ENCODE measurements at regions not wholly inside any gene's neighbourhood (a gene's known extent, or its start where the extent isn't known, plus 50 kb on each side); places are given as distances from the start of the nearest gene placed in this dataset.

DNA sequence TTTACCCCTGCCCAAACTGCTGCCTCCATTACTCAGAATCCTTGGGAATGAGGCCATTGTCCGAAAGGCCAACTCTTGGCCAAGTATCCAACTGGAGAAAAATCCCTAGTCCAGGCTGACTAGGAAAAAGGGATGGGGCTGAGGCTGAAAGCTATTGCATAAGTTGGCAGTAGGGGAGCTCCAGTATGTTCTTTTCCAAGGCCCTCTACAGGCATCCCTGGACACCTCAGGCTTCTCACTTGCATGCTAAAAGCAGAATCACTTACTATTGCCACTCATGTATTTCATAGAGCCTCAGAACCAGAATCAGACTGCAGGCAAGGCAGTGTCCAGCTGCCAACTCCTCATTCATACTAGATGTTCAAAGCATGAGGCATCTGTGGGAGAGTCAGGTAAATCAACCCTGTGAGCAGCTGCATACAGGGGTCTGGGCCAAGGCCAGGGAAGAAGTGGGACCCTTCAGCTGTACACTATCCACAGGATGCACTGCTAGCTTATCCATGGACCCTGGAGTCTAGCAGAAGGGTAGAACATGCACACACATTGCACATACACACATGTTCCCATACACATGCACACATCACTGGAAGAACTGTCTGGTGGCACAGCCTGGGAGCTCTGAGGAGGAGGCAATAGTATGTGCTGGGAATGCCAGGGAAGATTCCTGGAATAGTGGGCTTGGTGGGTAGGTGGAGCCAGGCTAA lies 195.3 kb downstream of the C1orf94 start:
- TF ChIP-seq SPI1 (IDR thresholded peaks at IDR 0.05; ENCODE audit: low read depth, low read length) (no peak), POLR2A (IDR thresholded peaks at IDR 0.05; ENCODE audit: low read depth, low read length) (no peak)
- no peak for FAIRE-seq
- DNase-seq (ENCODE audit: insufficient read length, low spot score) = no peak

DNA sequence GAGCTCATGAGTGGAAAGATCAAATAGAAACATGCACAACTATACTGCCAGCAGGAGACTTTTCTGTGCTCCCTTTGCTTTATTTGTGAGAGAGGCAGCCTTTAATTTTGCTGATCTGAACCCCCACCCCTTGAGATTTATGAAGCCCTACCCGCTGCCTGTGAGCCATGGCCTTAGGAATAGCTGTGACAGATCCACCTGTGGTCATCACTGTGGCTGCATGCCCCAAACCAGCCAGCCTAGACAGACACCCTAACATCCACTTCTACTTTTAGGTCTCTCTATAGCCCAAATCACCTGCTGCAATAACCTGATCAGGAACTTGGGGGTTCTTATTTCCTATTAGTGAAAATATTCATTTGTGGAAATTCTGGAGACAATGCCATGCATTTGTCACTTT lies 196.2 kb downstream of the C1orf94 start:
- TF ChIP-seq SPI1 (IDR thresholded peaks at IDR 0.05; ENCODE audit: low read depth, low read length) (no peak), POU2F2 (IDR thresholded peaks at IDR 0.05; ENCODE audit: low read depth, low read length) (no peak), PAX5 (IDR thresholded peaks at IDR 0.05; ENCODE audit: insufficient read depth, low read length, severe bottlenecking) (no peak), POLR2A (IDR thresholded peaks at IDR 0.05; ENCODE audit: low read depth, low read length) (no peak), POLR2AphosphoS5 (IDR thresholded peaks at IDR 0.05; ENCODE audit: low read depth, low read length) (no peak), TAF1 (IDR thresholded peaks at IDR 0.05; ENCODE audit: low read depth, low read length) (no peak)
- DNase-seq (ENCODE audit: insufficient read length, low spot score) (no peak), FAIRE-seq (no peak)

DNA sequence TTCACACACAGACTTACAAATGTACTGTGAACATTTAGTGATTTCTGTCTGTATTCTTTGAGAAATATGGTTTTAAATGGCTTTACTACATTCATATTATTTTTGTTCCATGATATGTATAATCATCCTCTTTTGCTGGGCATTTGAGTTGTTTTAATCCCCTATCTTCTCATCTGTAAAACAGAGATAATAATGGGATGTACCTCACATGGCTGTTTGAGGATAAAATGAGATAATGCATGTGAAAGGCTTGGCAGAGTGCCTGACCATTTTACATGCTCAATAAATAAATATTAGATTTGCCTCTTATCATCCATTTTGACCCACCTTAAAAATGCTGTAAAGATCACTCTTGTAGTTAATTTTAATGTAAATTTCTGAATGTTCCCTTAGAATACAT lies 197.2 kb downstream of the C1orf94 start:
- no peak for TF ChIP-seq PAX5 (IDR thresholded peaks at IDR 0.05; ENCODE audit: insufficient read depth, low read length, severe bottlenecking)
- no peak for TF ChIP-seq SPI1 (IDR thresholded peaks at IDR 0.05; ENCODE audit: low read depth, low read length)
- no peak for TF ChIP-seq POLR2AphosphoS5 (IDR thresholded peaks at IDR 0.05; ENCODE audit: low read depth, low read length)
- TF ChIP-seq TAF1 (IDR thresholded peaks at IDR 0.05; ENCODE audit: low read depth, low read length) = no peak
- no peak for TF ChIP-seq POU2F2 (IDR thresholded peaks at IDR 0.05; ENCODE audit: low read depth, low read length)
- no peak for TF ChIP-seq POLR2A (IDR thresholded peaks at IDR 0.05; ENCODE audit: low read depth, low read length)
- no peak for DNase-seq (ENCODE audit: insufficient read length, low spot score)
- no peak for FAIRE-seq

DNA sequence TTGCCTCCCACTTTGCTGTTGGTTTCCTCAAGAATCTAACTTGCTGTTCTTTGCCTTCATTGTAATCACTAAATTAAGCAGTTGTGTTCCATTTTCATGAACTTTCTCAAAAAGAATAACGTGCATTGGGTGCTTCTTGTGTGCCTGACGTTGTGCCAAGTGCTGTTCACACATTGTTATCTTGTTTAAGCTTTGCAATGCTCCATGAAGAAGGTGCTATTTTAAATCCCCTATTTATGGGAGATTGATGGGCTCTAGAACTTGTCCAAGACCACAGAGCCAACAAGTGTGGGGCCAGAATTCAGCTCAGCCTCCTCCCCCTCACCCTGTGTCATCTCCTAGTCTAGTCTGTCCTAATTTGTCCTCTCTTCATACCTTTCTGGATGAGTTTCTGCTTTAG lies 199.8 kb downstream of the C1orf94 start:
- DNase-seq (ENCODE audit: insufficient read length, low spot score) (no peak), FAIRE-seq (no peak)
- TF ChIP-seq TAF1 (IDR thresholded peaks at IDR 0.05; ENCODE audit: low read depth, low read length) (no peak), POU2F2 (IDR thresholded peaks at IDR 0.05; ENCODE audit: low read depth, low read length) (no peak), PAX5 (IDR thresholded peaks at IDR 0.05; ENCODE audit: insufficient read depth, low read length, severe bottlenecking) (no peak), SPI1 (IDR thresholded peaks at IDR 0.05; ENCODE audit: low read depth, low read length) (no peak), POLR2A (IDR thresholded peaks at IDR 0.05; ENCODE audit: low read depth, low read length) (no peak), POLR2AphosphoS5 (IDR thresholded peaks at IDR 0.05; ENCODE audit: low read depth, low read length) (no peak)

DNA sequence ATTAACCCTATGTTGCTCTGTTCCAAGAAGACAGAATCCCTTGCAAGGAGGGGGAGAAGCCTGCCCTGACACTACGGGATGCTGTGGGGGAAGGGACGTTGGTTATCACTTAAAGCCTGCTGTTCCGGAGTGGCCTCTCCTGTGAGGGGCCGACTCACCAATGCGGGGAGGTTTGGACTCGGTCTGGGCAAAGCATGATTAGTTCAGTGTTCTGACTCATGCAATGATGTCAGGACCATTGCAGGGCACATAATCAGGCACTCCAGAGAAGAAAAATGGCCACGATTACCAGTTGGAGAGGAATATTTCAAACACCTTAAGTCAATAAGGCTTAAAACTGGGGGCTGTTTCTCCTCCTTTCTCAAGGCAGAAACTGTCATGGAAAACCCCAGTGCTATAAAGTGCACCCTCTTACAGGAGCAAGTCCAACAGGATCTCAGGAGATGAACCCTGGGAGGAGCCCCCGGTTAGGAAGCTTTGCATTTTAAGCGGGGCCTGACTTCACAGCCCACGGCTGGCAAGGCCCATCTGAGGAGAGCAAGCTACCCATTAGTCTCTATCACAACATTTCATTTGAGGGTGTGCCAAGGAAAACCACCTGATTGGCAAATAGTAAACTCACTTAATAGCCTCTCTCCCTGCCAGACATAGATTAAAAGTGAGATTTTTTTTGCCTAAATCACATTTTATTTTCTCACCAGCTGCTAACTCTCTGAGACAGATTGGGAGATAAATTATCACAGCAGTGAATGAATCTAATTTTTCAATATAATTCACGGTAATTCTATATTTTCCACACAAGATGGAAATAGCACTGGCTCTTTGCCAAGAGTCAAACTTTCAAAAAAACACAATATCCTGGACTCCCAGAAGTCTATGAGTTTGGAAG lies 202.5 kb downstream of the C1orf94 start:
- TF ChIP-seq SPI1 (IDR thresholded peaks at IDR 0.05; ENCODE audit: low read depth, low read length) (no peak), POLR2A (IDR thresholded peaks at IDR 0.05; ENCODE audit: low read depth, low read length) (no peak), POU2F2 (IDR thresholded peaks at IDR 0.05; ENCODE audit: low read depth, low read length) (no peak), POLR2AphosphoS5 (IDR thresholded peaks at IDR 0.05; ENCODE audit: low read depth, low read length) (no peak), TAF1 (IDR thresholded peaks at IDR 0.05; ENCODE audit: low read depth, low read length) (no peak), PAX5 (IDR thresholded peaks at IDR 0.05; ENCODE audit: insufficient read depth, low read length, severe bottlenecking) (no peak)
- no peak for DNase-seq (ENCODE audit: insufficient read length, low spot score)
- FAIRE-seq = no peak

DNA sequence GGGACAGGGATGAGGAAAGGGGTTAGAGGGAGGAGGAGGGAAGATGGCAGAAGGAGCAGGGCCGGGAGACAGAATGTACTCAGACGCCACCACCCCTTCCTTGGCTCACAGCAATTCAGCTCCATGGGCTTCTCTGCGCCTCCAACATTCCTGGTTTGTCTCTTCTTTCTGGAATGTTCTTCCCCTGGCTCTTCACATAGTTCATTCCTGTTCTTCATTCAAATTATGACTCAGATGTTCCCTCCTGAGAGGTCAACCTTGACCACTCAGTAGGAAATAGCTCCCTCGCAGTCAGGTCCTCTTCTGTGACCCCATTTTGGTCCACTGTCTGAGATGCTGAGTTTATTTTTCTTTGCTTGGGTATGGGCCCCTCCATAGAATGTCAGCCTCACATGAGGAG lies 203.2 kb downstream of the C1orf94 start:
- TF ChIP-seq TAF1 (IDR thresholded peaks at IDR 0.05; ENCODE audit: low read depth, low read length) (no peak), PAX5 (IDR thresholded peaks at IDR 0.05; ENCODE audit: insufficient read depth, low read length, severe bottlenecking) (no peak), POLR2A (IDR thresholded peaks at IDR 0.05; ENCODE audit: low read depth, low read length) (no peak), POLR2AphosphoS5 (IDR thresholded peaks at IDR 0.05; ENCODE audit: low read depth, low read length) (no peak), POU2F2 (IDR thresholded peaks at IDR 0.05; ENCODE audit: low read depth, low read length) (no peak)
- DNase-seq (ENCODE audit: insufficient read length, low spot score) (no peak), FAIRE-seq (no peak)

DNA sequence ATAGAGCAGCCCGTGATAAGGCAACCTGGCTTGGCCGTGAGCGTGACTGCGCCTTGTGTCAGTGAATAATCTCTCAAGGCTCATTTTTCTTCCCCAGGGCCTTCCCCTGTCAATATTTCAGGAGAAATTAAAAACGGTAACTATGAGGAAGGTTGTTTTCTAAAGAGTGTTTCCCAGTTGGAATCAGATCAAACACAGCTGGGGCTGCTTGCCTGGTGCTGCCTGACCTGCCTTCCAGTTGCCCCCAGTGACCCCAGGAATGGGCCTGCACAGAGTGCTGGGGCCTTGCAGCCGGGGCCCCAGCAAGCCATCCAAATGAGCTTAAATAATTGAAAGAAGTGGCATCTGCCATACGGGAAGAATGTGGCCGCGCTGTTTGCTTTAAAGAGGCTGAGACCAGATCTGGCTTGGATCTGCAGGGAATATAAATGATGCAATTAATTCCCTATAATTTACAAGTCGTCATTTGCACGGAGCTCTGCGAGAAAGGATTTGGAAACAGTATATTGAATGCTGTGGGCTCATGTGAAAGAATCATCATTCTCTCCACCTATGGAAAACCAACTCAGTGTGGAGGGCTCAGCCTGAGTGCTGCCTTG lies 203.9 kb downstream of the C1orf94 start:
- no peak for FAIRE-seq
- no peak for DNase-seq (ENCODE audit: insufficient read length, low spot score)
- no peak for TF ChIP-seq SPI1 (IDR thresholded peaks at IDR 0.05; ENCODE audit: low read depth, low read length)
- no peak for TF ChIP-seq POU2F2 (IDR thresholded peaks at IDR 0.05; ENCODE audit: low read depth, low read length)
- no peak for TF ChIP-seq PAX5 (IDR thresholded peaks at IDR 0.05; ENCODE audit: insufficient read depth, low read length, severe bottlenecking)
- no peak for TF ChIP-seq POLR2AphosphoS5 (IDR thresholded peaks at IDR 0.05; ENCODE audit: low read depth, low read length)
- TF ChIP-seq TAF1 (IDR thresholded peaks at IDR 0.05; ENCODE audit: low read depth, low read length) = no peak
- TF ChIP-seq POLR2A (IDR thresholded peaks at IDR 0.05; ENCODE audit: low read depth, low read length) = no peak

DNA sequence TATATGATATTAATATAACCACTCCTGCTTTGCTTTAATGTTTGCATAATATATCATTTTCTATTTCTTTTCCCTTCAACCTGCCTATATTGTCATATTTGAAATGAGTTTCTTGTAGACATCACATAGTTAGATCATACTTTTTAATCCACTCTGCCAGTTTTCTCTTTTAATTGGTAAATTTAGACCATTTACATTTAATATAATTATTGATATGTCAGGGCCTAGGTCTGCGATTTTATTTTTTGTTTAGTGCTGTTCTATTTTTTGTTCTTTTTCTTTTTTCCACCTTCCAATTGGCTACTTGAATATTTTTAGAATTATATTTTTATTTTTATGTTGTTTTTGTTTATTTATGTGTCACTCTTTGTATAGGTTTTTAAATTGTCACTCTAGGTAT lies 213.3 kb downstream of the C1orf94 start:
- no peak for FAIRE-seq
- DNase-seq (ENCODE audit: insufficient read length, low spot score) = no peak
- no peak for TF ChIP-seq POU2F2 (IDR thresholded peaks at IDR 0.05; ENCODE audit: low read depth, low read length)
- TF ChIP-seq PAX5 (IDR thresholded peaks at IDR 0.05; ENCODE audit: insufficient read depth, low read length, severe bottlenecking) = no peak
- no peak for TF ChIP-seq SPI1 (IDR thresholded peaks at IDR 0.05; ENCODE audit: low read depth, low read length)
- TF ChIP-seq POLR2A (IDR thresholded peaks at IDR 0.05; ENCODE audit: low read depth, low read length) = no peak
- TF ChIP-seq TAF1 (IDR thresholded peaks at IDR 0.05; ENCODE audit: low read depth, low read length) = no peak
- TF ChIP-seq POLR2AphosphoS5 (IDR thresholded peaks at IDR 0.05; ENCODE audit: low read depth, low read length) = no peak

DNA sequence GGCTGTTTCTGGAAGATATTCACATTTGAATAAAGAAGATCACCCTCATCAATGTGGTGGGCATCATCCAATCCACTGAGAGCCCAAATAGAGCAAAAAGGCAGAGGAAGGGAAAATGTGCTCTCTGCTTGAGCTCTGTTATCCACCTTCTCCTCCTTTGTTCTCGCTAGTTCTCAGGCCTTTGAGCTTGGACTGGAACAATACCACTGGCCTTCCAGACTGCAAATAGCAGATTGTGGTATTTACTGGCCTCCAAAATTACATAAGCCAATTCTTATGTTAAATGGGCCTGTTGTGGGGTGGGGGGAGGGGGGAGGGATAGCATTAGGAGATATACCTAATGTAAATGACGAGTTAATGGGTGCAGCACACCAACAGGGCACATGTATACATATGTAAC lies 219.3 kb downstream of the C1orf94 start:
- TF ChIP-seq POLR2A (IDR thresholded peaks at IDR 0.05; ENCODE audit: low read depth, low read length) (no peak), POLR2AphosphoS5 (IDR thresholded peaks at IDR 0.05; ENCODE audit: low read depth, low read length) (no peak), POU2F2 (IDR thresholded peaks at IDR 0.05; ENCODE audit: low read depth, low read length) (no peak), TAF1 (IDR thresholded peaks at IDR 0.05; ENCODE audit: low read depth, low read length) (no peak), PAX5 (IDR thresholded peaks at IDR 0.05; ENCODE audit: insufficient read depth, low read length, severe bottlenecking) (no peak), SPI1 (IDR thresholded peaks at IDR 0.05; ENCODE audit: low read depth, low read length) (no peak)
- no peak for DNase-seq (ENCODE audit: insufficient read length, low spot score)
- no peak for FAIRE-seq

All from GM12891 (cell line).